GDM1 (cell line): ENCODE measurements at regions not wholly inside any gene's neighbourhood (a gene's known extent, or its start where the extent isn't known, plus 50 kb on each side); places are given as distances from the start of the nearest gene placed in this dataset.

ENCODE experiments used
- DNase-seq: peaks from one replicate; lab custom pipeline; 2025; lab: John Stamatoyannopoulos, UW

- no peak for DNase-seq
These were observed 147.0 kb upstream of the THRB start for GRCh38 chr3:24641628-24642027.

- DNase-seq: no peak
These were observed 150.4 kb upstream of the THRB start for GRCh38 chr3:24645047-24645446.

DNA sequence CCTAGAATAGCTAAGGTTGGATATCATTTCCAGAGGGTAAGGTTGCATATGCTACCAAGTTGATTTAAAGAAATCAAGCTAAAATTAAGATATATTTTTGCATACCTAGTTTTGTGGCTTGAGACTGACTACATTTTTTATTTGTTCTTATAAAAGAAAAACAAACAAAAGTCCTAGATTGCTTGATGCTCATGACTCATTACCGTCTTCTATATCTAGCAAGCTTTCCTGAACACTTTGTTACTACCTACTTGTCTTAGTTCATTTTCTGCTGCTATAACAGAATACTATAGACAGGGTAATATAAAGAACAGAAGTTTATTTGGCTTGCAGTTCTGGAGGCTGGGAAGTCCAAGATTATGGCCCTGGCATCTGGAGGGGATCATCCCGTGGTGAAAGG, 152.1 kb upstream of the THRB start:
- no peak for DNase-seq

DNA sequence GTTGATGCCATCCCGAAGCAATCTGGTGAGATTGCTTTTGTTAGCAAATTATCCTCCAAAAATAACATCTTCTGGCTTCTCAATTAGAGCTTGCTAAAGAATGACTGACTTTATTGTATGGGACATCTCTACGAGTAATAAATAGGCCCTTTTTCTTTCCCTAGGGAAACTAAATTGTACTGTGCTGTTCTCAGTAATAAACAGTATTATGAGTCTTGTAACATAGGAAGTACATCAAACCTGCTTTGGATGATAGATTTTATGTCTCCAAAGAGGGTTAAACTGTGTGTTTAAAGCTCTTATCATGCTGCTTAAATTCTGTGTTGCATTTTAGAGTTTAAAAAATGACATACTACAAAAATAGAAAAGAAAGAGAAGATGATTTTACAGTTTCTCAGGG, 153.4 kb upstream of the THRB start:
- no peak for DNase-seq

DNA sequence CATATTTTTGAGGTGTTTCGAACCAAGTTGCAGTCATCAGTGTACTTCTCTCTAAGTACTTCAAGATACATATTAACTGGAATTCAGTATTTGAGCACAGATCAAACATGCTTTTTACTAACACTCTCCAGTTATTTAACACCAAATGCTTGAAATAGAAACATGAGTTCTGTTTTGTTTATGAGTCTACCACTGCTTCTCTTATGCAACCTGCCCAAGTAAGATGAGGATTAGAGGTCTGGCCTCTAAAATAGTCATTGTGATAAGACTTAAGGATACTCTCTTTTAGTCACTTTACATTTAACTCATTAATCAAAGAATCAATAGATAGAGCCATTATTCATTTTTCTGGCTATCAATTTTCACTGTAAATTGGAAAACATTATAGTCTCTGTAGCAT, 156.2 kb upstream of the THRB start:
- DNase-seq: no peak

DNA sequence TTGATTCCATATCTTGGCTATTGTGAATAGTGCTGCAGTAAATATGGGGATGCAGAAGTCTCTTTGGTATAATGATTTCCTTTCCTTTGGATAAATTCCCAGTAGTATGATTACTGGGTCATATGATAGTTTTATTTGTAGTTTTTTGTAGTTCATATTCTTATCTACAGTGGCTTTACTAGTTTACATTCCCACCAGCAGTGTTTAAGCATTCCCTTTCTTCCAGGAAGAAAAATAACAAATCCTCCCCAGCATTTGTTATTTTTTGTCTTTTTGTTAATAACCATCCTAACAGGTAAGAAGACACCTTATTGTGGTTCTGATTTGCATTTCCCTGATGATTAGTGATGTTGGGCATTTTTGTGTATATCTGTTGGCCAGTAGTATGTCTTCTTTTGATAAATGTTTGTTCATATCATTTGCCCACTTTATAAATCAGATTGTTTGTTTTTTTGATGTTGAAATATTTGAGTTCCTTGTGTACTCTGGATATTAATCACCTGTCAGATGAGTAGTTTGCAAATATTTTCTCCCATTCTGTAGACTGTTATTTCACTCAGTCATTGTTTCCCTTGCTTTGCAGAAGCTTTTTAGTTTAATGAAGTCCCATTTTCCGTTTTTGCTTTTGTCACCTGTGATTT, 163.3 kb upstream of the THRB start:
- DNase-seq: no peak

DNA sequence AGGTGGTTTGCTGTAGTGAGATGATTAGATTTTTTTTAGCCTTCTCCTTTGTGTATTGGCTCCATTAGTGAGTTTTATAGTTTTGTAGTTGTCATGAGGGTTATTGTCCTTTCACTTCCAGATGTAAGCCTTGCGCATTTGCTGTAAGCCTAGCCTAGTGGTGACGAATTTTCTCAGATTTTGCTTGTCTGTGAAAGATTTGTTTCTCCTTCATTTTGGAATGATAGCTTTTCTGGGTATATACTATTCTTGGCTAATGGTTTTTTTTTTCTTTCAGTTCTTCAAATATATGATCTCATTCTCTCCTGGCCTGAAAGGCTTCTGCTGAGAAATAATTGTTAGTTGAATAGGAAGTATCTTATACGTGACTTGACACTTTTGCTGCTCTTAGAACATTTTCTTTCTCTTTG, 166.5 kb upstream of the THRB start:
- no peak for DNase-seq

- DNase-seq: no peak
These were observed 168.0 kb upstream of the THRB start for GRCh38 chr3:24662449-24663345.

DNA sequence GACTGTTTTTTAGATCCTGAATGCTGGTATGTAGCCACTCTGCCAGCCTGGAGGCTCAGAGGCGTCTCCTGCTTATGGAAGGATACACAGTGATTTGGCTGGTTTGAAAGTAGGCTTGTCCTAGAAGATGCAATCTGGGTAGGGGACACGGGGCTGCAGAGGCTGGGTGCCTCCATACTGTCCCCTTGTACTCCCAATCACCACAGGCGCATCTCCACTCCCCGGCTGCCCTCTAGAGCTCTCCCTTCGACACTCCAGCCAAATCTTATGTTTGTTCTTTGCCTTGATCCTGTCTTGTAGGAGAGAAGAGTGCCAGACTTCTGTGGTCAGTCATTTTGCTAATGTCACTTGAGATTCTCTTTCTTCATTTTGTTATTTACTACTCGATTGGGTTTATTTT, 168.8 kb upstream of the THRB start:
- DNase-seq: no peak

DNA sequence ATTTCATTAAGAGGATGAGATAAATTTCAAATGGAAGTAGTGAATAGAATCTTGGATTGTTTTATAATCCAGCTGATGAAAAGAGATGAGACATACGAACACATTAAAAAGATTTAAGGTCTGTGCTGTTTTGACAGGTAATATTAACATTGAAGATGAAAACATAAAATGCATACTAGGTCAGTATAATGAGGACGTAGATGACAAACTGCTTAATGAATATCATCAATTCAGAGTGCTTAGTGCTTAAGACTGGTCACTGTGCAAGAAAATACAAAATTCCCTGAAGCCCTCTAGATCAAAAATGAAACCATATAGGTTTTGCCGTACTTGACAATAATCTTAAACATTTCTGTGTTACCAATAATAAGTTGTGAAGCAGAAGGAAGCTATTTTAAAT, 173.4 kb upstream of the THRB start:
- no peak for DNase-seq

DNA sequence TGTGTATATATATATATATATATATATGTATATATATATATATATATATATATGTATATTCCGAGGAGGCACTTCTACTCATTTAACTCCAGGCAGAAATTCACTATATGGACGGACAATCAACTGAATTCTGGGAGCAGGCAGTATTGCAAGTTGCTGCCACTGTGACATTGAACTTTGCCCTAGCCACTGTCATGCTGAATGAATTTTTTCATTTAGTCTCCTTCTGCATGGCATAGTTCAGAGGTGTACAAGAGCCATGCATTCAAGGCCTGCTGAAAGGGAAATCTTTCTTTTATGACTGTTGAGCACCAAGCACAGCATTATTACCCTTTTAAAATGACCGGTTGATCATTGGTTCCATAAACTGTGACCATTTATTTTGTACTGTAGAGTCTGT, 176.2 kb upstream of the THRB start:
- no peak for DNase-seq

DNA sequence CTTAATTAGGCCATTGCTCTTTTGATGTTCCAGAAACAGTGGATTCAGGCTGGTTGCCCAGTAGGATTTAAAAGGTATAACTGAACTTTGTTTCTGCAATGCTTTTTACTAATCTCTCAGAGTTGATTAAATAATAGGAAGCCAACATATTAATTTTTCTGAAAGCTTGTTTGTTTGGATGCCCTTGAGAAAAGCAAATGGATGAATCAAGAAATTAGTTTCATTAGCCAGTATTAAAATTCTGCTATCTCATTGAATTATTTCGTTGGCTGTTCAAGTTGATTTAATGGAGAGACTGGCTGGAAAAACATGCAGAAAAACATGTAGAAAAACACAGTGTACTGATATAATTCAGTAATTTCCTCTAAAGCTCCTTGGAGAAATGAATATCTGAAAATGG, 178.9 kb upstream of the THRB start:
- DNase-seq: no peak

GRCh38 chr3:24674261-24674660, 179.6 kb upstream of the THRB start:
- no peak for DNase-seq

DNA sequence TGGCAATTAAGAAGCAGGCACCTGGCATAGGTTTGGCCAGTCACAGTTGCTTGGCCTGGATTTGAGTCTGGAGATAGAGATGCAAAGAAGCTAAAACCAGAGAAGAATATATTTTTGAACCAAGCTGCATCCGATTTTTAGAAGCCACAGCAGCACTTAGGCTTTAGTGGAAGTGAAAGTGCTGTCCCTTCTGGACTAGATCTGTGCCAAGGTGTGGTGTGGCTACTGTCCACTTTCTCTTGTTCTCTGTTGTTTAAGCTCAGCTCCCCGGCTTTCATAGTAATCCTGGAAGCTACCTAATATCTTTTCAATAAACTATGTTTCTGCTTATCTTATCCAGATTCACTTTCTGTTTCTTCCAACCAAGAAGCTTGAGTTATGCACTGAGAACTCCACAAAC, 183.4 kb upstream of the THRB start:
- no peak for DNase-seq

GRCh38 chr3:24678421-24678865, 183.8 kb upstream of the THRB start:
- DNase-seq: peak; percentile 1

GRCh38 chr3:24679429-24679828, 184.8 kb upstream of the THRB start:
- DNase-seq: no peak

DNA sequence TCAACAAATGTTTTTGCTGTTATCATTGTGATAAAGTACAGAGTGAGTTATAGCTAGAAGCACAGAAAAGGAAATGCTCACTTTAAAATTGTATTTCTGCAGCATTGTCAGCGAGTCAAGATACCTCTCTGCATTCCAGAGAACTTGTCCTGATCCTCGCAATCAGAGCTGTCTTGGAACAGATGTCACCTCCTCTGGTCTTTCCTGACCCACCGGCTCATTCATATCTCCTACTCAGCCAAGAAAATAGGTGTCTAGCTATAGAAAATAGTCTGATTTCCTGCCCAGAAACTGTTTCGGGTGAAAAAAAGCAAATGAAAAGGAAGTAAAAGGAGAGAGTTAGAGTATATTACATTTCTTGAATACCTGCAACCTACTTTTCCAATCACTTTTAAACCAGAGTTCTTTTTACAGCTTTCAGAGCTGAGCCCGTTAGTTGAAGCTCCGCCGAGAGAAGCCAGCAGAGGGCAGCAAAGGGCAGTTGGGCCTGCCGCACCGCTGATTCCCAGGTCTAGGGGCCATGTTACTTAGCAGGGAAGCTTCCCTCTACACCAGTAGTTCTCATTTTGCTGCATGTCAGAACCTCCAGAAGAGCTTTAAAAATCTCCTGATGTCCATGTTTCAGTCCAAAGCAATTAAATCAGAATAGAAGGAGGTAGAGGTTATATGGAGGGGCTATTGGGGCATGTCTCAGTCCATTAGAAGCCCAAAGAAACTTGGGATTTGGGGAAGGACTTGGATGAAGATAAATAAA, 185.7 kb upstream of the THRB start:
- DNase-seq: peak; percentile 56

DNA sequence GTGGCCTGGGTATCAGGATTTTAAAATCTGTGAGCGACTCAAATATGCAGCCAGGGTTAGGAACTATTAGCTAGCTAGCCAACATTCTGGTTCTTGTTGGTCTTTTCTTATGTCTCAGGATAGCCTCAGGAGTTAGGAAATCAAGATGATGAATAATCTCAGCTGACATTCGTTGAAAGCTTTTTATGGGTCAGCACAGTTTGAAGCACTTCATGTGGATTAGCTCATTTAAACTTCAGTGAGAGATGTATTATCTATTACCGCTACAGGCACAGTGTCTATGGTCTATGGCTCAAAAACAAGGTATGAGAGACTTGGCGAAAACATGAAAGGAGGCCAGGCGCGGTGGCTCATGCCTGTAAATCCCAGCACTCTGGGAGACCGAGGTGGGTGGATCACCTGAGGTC, 187.5 kb upstream of the THRB start:
- DNase-seq: no peak

- DNase-seq: no peak
These were observed 188.4 kb upstream of the THRB start for GRCh38 chr3:24683090-24683489.

DNA sequence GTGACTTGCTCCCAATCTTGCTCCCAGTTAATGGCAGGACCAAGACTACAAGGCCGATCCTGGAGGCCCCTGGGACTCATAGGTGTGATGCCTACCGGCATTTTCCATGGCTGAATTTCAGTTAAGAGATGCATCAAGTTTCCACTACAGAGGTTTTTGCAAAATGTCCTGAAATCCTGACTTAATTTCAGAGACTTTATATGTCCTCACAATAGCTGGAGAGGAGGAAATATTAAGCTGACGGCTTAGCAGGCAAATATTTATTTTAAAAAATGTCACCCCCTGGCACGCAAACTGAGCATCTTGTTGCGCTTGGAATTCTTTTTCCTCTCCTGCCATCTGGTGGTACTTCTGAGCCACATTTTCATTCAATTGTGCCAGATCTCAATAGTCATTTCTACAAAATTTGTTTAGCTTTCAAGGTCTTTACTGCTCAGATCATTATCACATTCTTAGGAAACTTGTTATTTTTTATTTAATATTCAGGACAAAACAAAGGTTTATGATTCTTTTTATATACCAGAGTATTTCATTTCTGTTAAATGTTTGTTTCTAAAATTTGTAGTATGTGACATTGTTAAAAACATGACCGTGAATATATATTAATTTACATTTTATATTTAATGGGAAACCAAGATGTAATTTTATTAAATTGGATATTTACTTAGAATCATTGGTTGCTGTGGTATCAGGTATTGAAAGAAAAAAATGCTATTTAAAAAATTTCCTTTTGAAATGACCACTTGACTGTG, 189.2 kb upstream of the THRB start:
- no peak for DNase-seq

GRCh38 chr3:24684506-24685023, 189.9 kb upstream of the THRB start:
- DNase-seq: no peak

- DNase-seq: no peak
These were observed 192.2 kb upstream of the THRB start for GRCh38 chr3:24686808-24687207.
